T-cell (primary cell): ENCODE measurements at regions not wholly inside any gene's neighbourhood (a gene's known extent, or its start where the extent isn't known, plus 50 kb on each side); places are given as distances from the start of the nearest gene placed in this dataset.

Experiments
- ATAC-seq, 4 experiments: fragments of 200-7000 bp in 3 of 4; fragments of 150-1000 bp in 1 of 4; cut with Tn5 transposase; replicated peaks in 1 of 4; 1 replicate in 3 of 4; 2 replicates in 1 of 4; pipeline ENCODE4 v1.10.0; 2021; ENCODE audit warnings: moderate library complexity in 3 of 4, mild to moderate bottlenecking in 2 of 4, moderate number of reproducible peaks in 1 of 4
- CTCF ChIA-PET, 2 donors: fragments of 300-600 bp; sonication (Branson Sonifier 250); formaldehyde crosslinking; loops; one replicate each; lab custom pipeline; 2022; ENCODE audit warnings: antibody characterized with exemption in 2 of 2; lab: Charles Lee
- POLR2A ChIA-PET, 2 donors: fragments of 300-600 bp; sonication (Branson Sonifier 250); formaldehyde crosslinking; loops; one replicate each; lab custom pipeline; 2022; ENCODE audit warnings: antibody characterized with exemption in 2 of 2; lab: Charles Lee
- DNase-seq, 35 experiments: peaks; one replicate each; pipeline versions ENCODE4 v3.0.0 to v3.0.0-alpha.2; 2013 to 2023
- H3K27ac ChIP-seq: one replicate; pipeline ENCODE4 v1.5.1; 2013; ENCODE audit warnings: low read length
- H3K27me3 ChIP-seq, 2 experiments: replicated peaks in 1 of 2; 1 replicate in 1 of 2; 2 replicates in 1 of 2; pipeline versions ENCODE4 v1.6.1 to v1.7.0; 2013; ENCODE audit warnings: low read length in 1 of 2, mixed read lengths in 1 of 2; ENCODE audit not compliant: control insufficient read depth in 2 of 2, insufficient read depth in 2 of 2; ENCODE audit errors: extremely low read depth in 1 of 2
- H3K36me3 ChIP-seq, 2 donors: 1 replicate in 1 of 2; 2 replicates in 1 of 2; pipeline versions ENCODE4 v1.6.1 to v1.7.0; 2013; ENCODE audit warnings: low read length in 1 of 2; ENCODE audit not compliant: control insufficient read depth in 2 of 2, insufficient read depth in 1 of 2; ENCODE audit errors: extremely low read depth in 1 of 2
- H3K4me1 ChIP-seq, 2 experiments: 1 replicate in 1 of 2; 2 replicates in 1 of 2; pipeline versions ENCODE4 v1.6.1 to v1.7.0; 2013; ENCODE audit warnings: low read length in 2 of 2, mixed read lengths in 1 of 2; ENCODE audit not compliant: insufficient read depth in 2 of 2, control insufficient read depth in 1 of 2; ENCODE audit errors: extremely low read depth in 1 of 2
- H3K4me3 ChIP-seq, 2 donors: 1 replicate in 1 of 2; 2 replicates in 1 of 2; pipeline versions ENCODE4 v1.5.1 to v1.7.0; 2013; ENCODE audit warnings: mild to moderate bottlenecking in 2 of 2, low read length in 1 of 2, moderate library complexity in 1 of 2; ENCODE audit not compliant: control insufficient read depth in 1 of 2; ENCODE audit errors: extremely low read depth in 1 of 2
- H3K9me3 ChIP-seq: 2 replicates; pipeline ENCODE4 v1.7.0; 2013
- H3K27ac Mint-ChIP-seq, 2 donors: one replicate each; pipeline ENCODE4 v1.8.0; 2020 to 2021; ENCODE audit warnings: mild to moderate bottlenecking in 2 of 2, mixed read lengths in 2 of 2
- H3K27me3 Mint-ChIP-seq, 2 donors: one replicate each; pipeline ENCODE4 v1.8.0; 2021 to 2022; ENCODE audit warnings: mixed read lengths in 2 of 2
- H3K36me3 Mint-ChIP-seq: one replicate; pipeline ENCODE4 v1.8.0; 2021; ENCODE audit warnings: mixed read lengths
- H3K4me1 Mint-ChIP-seq, 3 donors: one replicate each; pipeline ENCODE4 v1.8.0; 2020 to 2022; ENCODE audit warnings: mixed read lengths in 3 of 3, mild to moderate bottlenecking in 1 of 3
- H3K4me3 Mint-ChIP-seq, 3 donors: one replicate each; pipeline ENCODE4 v1.8.0; 2020 to 2022; ENCODE audit warnings: mild to moderate bottlenecking in 3 of 3, mixed read lengths in 3 of 3, moderate library complexity in 3 of 3
- H3K9me3 Mint-ChIP-seq, 3 donors: one replicate each; pipeline ENCODE4 v1.8.0; 2020 to 2022; ENCODE audit warnings: mixed read lengths in 3 of 3
- WGBS: methylation state at CpG from one replicate; pipeline ENCODE4 v1.1.5; 2013; ENCODE audit warnings: missing lambda C conversion rate; ENCODE audit not compliant: insufficient coverage; 5-methylcytosine and 5-hydroxymethylcytosine counted together

DNA sequence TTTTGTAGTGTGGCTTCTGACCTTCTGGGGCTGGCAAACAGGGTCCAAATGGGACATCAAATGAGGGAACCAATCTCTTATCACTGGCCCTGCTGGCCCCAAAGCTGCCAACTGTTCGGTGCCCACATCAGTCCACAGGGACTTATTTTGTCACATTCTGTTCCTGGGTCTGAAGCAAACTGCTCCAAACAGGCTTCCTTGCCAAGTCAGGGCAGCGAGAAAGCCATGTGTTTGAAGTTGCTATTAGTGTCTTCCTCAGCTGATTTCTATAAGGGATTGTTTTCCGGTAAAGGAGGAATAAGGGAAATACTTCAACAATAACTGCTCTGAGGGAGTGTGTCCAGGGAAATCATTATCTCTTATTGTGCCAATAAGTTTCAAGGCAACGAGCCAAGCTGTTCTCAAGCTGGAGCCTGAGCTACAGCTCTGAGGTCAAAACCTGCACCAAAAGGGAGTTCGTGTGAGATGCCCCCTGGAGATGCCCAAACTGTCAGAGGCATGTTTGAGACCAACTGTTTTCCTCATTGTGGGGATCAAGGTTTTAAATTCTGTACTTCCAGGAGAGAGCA is 381.4 kb upstream of the PROX1 start:
- Histone ChIP-seq H3K27me3 (peaks cover 0 to 9% of the 10 kb centered on the region in 2 experiments), H3K4me1 (no peaks in the 10 kb centered on the region), H3K4me3 (no peak overlapping the region), H3K36me3 (no peaks in the 10 kb centered on the region), H3K27ac (no peak overlapping the region), H3K9me3 (no peaks in the 10 kb centered on the region)
- Mint-ChIP-seq H3K27ac (no peak overlapping the region), H3K27me3 (peaks cover 3 to 18% of the 10 kb centered on the region in 2 donors), H3K4me1 (no peaks in the 10 kb centered on the region), H3K4me3 (no peak overlapping the region), H3K36me3 (no peaks in the 10 kb centered on the region), H3K9me3 (no peaks in the 10 kb centered on the region)
- DNase-seq, result no peak
- 0% methylated on average over 1 of the region's 5 CpGs for WGBS
- ChIA-PET CTCF (no interaction called here), POLR2A (no interaction called here)
- no peak for ATAC-seq

DNA sequence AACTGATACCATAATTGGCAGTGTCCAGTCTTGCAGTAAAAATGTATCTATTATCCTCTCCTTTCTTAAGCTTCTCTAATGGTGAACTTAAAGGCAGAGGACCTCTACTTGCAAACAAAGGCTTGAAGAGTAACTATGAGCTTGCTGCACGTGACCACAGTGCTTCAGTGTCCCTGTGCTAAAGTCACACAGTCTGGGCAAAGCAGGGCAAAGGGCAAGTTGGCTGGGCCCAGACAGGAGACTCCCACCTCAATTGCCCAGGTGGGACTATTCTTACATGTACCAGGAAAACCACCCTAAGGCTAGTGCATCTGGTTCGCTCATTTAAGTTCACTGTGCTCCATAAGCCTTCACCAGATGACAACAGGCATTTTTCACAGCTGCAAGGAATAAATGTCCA is 374.2 kb upstream of the PROX1 start:
- CTCF ChIA-PET, result no interaction called here
- ATAC-seq (no peak), DNase-seq (no peak)
- H3K36me3 Mint-ChIP-seq, result no peaks in the 10 kb centered on the region
- Histone ChIP-seq H3K36me3 (no peaks in the 10 kb centered on the region), H3K27me3 (peaks cover 0 to 9% of the 10 kb centered on the region in 2 experiments), H3K9me3 (no peaks in the 10 kb centered on the region), H3K4me1 (no peaks in the 10 kb centered on the region), H3K4me3 (no peak overlapping the region), H3K27ac (no peak overlapping the region)
- 65% methylated on average over 2 of the region's 2 CpGs for WGBS
- no peak overlapping the region for H3K27ac Mint-ChIP-seq
- H3K4me1 Mint-ChIP-seq, result no peaks in the 10 kb centered on the region
- H3K4me3 Mint-ChIP-seq, result no peak overlapping the region
- peaks cover 7 to 9% of the 10 kb centered on the region in 2 donors for H3K27me3 Mint-ChIP-seq
- no peaks in the 10 kb centered on the region for H3K9me3 Mint-ChIP-seq
- POLR2A ChIA-PET, result no interaction called here

DNA sequence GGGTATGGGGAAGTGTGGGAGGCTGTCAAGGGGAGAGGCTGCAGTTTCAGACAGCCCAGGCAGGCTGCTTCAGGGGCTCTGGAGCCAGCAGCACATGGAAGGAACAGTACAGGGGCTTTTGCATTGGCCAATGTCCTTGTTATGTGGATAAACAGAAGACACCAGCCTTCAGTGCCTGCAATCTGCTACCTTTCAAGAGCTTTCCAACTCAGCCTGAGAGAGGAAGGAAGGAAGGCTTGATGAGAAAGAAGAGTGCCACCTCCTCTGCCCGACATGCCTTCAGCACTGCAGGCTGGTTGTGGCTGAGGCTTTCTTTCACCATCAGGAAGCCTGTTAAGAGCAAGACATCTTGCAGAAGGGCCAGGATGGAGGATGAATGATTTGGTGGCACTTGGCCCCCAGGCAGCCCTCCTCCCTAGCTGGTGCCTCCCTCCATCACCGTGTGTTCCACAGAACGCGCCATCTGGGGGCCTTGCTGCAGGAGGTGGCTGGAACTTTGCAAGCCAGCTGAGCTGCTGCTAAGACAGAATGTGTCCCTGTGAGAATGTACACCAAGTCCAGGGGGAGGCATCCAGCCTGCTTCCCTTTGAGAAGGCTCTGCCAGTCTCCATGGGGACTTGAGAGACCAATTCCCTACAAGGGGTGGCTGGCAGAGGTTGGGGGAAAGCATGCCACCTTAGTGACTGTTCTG is 372.4 kb upstream of the PROX1 start:
- no peak overlapping the region for H3K27ac ChIP-seq
- H3K4me1 ChIP-seq, result no peaks in the 10 kb centered on the region
- no peak for ATAC-seq
- H3K4me1 Mint-ChIP-seq, result no peaks in the 10 kb centered on the region
- H3K36me3 Mint-ChIP-seq, result no peaks in the 10 kb centered on the region
- H3K27ac Mint-ChIP-seq, result no peak overlapping the region
- no peaks in the 10 kb centered on the region for H3K9me3 Mint-ChIP-seq
- H3K4me3 Mint-ChIP-seq, result no peak overlapping the region
- POLR2A ChIA-PET, result no interaction called here
- no peaks in the 10 kb centered on the region for H3K36me3 ChIP-seq
- DNase-seq, result no peak
- H3K4me3 ChIP-seq, result no peak overlapping the region
- H3K27me3 Mint-ChIP-seq, result peaks cover 7 to 9% of the 10 kb centered on the region in 2 donors
- no peaks in the 10 kb centered on the region for H3K9me3 ChIP-seq
- no CpG with 5 or more reads among the region's 4 CpGs for WGBS
- peaks cover 0 to 9% of the 10 kb centered on the region in 2 experiments for H3K27me3 ChIP-seq
- CTCF ChIA-PET, result no interaction called here

DNA sequence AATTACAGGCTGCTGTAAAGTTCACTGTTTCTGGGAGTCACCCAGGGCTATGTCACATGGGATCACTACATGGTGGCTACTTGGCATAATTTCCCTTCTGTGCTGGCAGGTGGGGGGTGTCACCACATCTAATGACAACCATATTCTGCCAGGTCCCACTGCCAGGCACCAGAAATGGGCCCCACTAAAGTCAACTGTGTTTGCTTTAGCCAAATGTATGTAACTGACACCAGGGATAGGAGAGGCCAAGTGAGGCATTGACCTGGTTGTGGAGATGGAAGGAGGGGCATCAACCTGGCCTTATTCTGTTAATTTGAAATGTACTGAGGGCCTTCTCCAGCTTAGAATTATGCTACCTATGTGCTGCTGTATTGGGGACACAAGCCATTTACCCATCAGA is 370.6 kb upstream of the PROX1 start:
- no peaks in the 10 kb centered on the region for H3K4me1 Mint-ChIP-seq
- peaks cover 7 to 9% of the 10 kb centered on the region in 2 donors for H3K27me3 Mint-ChIP-seq
- DNase-seq, result no peak
- no peaks in the 10 kb centered on the region for H3K36me3 ChIP-seq
- POLR2A ChIA-PET, result no interaction called here
- peaks cover 0 to 9% of the 10 kb centered on the region in 2 experiments for H3K27me3 ChIP-seq
- H3K9me3 ChIP-seq, result no peaks in the 10 kb centered on the region
- ATAC-seq, result no peak
- H3K9me3 Mint-ChIP-seq, result no peaks in the 10 kb centered on the region
- no peak overlapping the region for H3K27ac ChIP-seq
- CTCF ChIA-PET, result interaction anchor here in 1 of 2 donors (0.7 kb wide), 1 partner anchor 413 kb away, joined by 3 read pairs; no protein-coding TSS in a partner anchor
- H3K4me3 ChIP-seq, result no peak overlapping the region
- H3K4me3 Mint-ChIP-seq, result no peak overlapping the region
- H3K36me3 Mint-ChIP-seq, result no peaks in the 10 kb centered on the region
- H3K27ac Mint-ChIP-seq, result no peak overlapping the region
- no peaks in the 10 kb centered on the region for H3K4me1 ChIP-seq

GRCh38 chr1:213618094-213618493 is 369.7 kb upstream of the PROX1 start:
- H3K4me3 Mint-ChIP-seq, result no peak overlapping the region
- no peak overlapping the region for H3K27ac Mint-ChIP-seq
- ATAC-seq, result no peak
- Histone ChIP-seq H3K27ac (no peak overlapping the region), H3K4me3 (no peak overlapping the region), H3K9me3 (no peaks in the 10 kb centered on the region), H3K27me3 (peaks cover 0 to 16% of the 10 kb centered on the region in 2 experiments), H3K36me3 (no peaks in the 10 kb centered on the region), H3K4me1 (no peaks in the 10 kb centered on the region)
- DNase-seq, result no peak
- H3K36me3 Mint-ChIP-seq, result no peaks in the 10 kb centered on the region
- H3K9me3 Mint-ChIP-seq, result no peaks in the 10 kb centered on the region
- CTCF ChIA-PET, result no interaction called here
- no CpG with 5 or more reads among the region's 1 CpG for WGBS
- peaks cover 3 to 9% of the 10 kb centered on the region in 2 donors for H3K27me3 Mint-ChIP-seq
- H3K4me1 Mint-ChIP-seq, result peaks cover 0 to 5% (median 0%) of the 10 kb centered on the region in 3 donors
- POLR2A ChIA-PET, result no interaction called here

GRCh38 chr1:213619026-213619425 is 368.7 kb upstream of the PROX1 start:
- peaks cover 0 to under 1% (median 0%) of the 10 kb centered on the region in 3 donors for H3K9me3 Mint-ChIP-seq
- ATAC-seq, result no peak
- H3K4me3 Mint-ChIP-seq, result no peak overlapping the region
- DNase-seq, result no peak
- ChIA-PET POLR2A (no interaction called here), CTCF (no interaction called here)
- no peak overlapping the region for H3K27ac Mint-ChIP-seq
- peaks cover 4 to 9% of the 10 kb centered on the region in 2 donors for H3K27me3 Mint-ChIP-seq
- no CpG with 5 or more reads among the region's 1 CpG for WGBS
- Histone ChIP-seq H3K36me3 (no peaks in the 10 kb centered on the region), H3K4me1 (no peaks in the 10 kb centered on the region), H3K27ac (no peak overlapping the region), H3K4me3 (no peak overlapping the region), H3K27me3 (peaks cover 0 to 21% of the 10 kb centered on the region in 2 experiments), H3K9me3 (no peaks in the 10 kb centered on the region)
- H3K4me1 Mint-ChIP-seq, result peaks cover 0 to 10% (median 0%) of the 10 kb centered on the region in 3 donors
- H3K36me3 Mint-ChIP-seq, result no peaks in the 10 kb centered on the region
